ENCODE measurements at regions not wholly inside any gene's neighbourhood (a gene's known extent, or its start where the extent isn't known, plus 50 kb on each side); places are given as distances from the start of the nearest gene placed in this dataset.
"Not testable (repeated sequence)": the region's sequence is repeated elsewhere in the genome, so short reads cannot be mapped to it uniquely, and the experiment has no call there.

DNA sequence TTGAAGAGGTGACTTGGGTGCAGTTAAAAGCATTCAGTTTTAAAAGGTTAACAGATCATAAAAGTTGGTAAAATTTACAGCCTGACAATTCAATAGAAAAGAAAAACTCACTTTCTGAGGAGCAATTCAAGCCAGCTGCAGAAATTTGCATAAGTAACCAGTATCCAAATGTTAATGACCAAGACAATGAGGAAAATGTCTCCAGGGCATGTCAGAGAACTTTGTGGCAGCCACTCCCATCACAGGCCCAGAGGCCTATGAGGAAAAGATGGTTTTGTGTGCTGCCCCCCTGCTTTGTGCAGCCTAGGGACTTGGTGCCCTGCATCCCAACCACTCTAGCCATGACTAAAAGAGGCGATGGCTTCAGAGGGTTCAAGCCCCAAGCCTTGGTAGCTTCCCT, 1406.5 kb upstream of the ACO1 start:
- DNase-seq, result no peak

DNA sequence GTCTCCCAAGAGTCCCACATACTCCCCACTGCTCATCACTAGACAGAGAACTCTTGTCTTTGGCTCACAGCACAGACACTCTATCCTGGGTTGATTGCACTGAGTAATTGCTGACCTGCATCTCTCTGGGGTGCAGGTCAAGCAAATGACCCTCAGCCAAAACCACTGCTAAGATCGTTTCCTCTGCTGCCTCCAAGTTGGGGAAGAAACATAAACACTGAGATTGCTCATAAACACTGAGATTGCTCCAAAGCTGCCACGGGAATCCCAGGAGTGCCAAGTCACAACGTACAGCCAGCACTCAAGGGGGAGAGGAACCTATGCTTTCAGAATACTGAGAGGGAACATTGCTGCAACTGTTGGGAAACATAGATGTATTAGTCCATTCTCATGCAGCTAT, 1402.1 kb upstream of the ACO1 start:
- DNase-seq, result no peak

DNA sequence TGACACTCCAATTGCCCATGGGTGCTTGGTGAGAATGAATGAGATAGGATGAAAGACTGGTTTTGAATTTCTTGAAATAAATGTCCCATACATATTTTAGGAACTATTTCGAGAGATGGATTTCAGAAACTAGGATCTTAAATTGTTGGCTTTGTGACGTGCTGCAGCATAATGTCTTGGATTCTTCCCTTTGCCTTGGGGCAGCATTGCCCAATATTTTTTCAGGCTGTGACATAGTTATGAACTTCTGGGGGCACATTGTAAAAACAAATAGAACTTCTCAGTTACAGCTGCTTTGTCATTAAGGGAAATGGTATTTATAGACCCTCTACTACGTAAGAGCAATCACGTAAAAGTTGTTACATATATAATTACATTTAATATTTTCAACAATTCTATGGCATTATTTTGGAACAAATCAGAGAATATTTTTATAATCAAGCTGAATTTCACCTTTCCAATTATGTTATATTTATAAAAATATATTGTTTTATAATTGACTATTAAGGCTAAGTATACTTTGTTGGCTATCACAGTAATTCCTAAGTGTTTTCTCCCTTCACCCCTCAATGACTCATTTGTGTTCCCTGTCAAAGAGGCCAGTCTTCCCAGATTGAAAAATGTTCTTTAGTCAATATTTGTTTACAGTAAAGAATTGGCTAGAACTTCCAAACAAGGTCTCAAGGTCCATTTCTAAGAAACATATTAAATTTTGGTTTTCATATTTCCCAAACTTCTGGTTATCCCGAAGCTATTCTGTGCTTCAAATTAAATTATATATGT, 1388.3 kb upstream of the ACO1 start:
- no peak for DNase-seq

DNA sequence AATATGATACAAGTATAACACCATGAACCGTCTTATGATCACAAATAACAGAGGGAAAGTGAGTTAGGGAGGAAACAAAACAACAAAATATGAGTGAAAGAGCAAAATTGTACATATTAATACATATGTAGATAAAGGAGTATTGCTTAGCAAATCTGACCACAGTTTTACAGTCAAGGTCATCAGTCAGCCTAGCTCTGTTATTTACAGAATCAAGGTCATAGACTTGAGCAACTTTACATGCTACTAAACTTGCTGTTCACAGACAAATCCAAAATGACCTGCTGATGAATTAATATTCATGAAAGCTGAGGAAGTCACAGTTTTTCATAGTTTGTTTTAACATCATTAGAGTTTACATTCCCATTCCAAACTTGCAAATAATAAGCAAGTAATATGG, 1387.7 kb upstream of the ACO1 start:
- DNase-seq, result no peak

DNA sequence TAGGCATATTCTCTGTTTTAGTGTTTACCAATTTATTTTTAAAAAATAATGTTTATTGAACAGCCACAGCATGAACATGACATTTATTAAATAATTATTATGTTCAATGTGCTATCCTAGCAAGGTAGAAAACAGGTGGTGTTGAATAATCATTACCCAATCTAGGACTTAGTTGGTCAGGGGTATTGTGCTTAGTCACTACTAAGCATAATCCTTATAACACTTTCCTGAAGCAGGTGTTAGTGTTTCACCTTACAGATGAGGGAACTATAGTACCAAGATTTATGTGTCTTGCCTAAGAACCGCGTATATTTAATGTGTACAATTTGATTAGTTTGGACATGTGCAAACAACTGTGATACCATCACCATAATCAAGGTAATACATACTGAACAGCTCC, 1387.2 kb upstream of the ACO1 start:
- DNase-seq, result no peak

DNA sequence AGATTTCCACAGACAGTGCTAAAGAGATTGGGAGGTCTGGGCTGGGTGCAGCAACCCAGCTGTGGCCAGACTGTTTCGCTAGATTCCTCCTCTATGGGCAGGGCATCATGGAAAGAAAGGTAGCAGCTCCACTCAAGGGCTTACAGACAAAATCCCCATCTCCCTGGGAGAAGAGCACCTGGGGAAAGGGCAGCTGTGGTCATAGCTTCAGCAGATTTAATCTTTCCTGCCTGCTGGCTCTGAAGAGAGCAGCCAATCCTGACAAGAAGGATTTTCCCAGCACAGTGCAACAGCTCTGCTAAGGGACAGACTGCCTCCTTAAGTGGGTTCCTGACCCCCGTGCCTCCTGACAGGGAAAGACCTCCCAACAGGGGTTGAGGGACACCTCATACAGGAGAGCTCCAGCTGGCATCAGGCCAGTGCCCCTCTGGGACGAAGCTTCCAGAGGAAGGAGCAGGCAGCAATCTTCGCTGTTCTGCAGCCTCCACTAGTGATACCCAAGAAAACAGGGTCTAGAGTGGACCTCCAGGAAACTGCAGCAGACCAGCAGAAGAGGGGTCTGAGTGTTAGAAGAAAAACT, 1379.3 kb upstream of the ACO1 start:
- no peak for DNase-seq

DNA sequence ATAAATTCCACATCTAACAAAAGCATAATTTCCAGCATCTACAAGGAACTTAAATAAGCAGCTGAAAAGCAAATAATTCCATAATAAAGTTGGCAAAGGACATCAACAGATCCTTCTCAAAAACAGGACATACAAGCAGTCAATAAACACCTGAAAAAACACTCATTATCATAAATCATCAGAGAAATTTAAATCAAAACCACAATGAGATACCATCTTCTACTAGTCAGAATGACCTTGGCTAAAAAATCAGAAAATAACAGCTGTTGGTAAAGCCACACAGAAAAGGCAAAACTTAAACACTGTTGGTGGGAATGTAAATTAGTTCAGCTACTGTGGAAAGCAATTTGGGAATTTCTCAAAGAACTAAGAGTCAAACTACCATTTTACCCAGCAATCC, 1371.1 kb upstream of the ACO1 start:
- no peak for DNase-seq

DNA sequence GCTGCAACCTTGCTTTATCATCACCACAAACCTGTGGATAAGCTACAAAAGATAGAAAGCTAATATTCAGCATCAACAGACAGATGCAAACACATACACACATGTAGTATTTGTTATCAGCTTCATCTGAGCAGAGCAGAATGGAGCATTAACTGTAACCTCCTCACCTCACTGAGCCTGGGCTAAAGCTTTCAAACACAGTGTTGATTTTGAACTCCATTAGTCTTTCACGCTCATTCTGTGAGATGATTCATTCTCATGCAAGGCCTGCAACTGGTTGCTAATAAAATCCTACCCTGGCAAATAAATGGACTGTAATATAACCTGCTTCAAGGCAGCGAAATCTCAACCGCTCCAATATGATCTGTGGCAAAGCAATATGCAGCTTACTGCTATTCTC, 1360.6 kb upstream of the ACO1 start:
- DNase-seq, result no peak

DNA sequence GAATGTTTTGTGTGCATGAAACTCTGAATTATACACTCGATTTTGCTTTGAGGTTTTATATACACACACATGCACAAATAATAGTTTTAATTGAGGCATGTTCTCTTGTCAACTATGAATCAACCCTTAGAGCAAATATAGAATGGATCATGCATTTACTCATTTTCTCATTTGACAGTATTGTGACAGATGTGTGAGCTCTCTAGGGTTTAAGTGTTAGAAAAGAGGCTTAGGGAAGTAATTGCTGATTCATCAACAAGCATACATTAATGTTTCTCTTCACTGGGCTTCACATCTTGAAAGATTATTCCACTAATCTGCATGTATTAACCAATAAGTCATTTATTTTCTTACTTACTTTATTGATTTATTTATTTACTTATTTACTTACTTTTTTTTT, 1356.8 kb upstream of the ACO1 start:
- no peak for DNase-seq

DNA sequence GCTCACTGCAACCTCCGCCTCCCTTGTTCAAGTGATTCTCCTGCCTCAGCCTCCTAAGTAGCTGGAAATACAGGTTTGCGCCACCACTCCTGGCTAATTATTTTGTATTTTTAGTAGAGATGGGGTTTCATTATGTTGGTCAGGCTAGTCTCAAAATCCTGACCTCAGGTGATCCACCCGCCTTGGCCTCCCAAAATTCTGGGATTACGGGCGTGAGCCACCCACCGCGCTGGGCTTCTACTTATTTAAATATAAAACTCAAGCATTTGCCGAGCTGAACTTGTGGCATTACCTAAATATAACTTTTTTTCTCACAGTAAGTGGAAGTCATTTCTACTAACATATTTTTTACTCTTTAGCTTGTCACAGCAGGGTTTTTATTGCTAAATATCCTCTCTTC, 1356.3 kb upstream of the ACO1 start:
- no peak for DNase-seq

DNA sequence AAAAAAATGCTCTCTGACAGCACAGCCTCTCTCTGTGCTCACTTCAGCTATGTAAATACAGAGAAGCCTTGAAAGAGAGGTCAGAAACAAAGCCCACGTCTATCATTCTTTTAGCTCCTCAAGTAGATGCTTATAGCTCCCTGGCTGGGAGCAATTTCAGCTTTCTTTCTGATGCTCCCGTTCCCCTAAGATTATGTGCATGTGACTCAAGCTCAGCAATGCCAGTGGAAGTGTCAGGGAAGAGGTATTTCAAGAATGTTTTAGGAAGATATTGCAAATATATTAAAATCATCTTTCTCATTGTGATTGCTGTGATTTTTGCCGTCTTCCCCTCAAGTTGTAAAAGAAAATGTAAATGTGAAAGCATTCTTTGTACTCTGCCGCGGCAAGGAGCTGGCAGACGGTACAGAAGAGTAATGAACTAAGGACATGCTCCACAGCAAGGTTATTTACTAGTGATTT, 1353.7 kb upstream of the ACO1 start:
- DNase-seq, result no peak

DNA sequence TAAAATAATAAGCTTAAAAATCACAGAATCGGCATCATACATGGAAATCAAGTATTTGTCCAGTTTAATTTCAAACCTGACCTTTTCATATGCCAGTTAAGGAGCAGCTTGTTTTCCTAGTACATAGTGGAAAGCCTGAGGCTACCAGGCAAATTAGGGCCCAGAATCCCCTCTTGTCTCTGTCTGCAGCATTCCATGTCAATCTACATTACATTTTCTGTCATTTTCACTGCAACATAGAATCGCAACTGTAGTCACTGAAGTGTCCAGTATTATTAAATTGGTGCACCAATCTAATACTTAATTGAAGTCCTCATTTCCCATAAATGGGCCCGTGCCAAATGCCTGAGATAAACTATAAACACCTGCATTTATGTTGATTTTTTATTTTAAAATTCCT, 1352.2 kb upstream of the ACO1 start:
- DNase-seq, result no peak

DNA sequence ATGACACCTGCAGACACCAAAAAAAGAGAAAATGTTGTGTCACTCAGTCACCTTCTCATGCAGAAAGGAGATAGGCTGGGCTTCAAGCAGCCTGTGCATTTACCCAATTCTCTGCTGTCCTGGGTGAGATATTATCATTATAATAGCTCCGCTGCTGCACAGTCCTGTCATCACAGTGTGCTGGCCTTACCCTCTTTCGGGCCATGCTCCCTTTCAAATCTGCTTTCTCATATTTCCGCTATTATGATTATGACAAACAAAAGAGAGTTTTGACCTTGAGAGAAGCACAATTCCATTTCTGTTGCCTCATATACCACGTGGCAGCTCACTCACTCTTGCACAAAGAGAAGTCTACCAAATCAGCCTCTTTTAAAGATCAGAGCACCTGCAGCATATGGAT, 1350.1 kb upstream of the ACO1 start:
- no peak for DNase-seq

DNA sequence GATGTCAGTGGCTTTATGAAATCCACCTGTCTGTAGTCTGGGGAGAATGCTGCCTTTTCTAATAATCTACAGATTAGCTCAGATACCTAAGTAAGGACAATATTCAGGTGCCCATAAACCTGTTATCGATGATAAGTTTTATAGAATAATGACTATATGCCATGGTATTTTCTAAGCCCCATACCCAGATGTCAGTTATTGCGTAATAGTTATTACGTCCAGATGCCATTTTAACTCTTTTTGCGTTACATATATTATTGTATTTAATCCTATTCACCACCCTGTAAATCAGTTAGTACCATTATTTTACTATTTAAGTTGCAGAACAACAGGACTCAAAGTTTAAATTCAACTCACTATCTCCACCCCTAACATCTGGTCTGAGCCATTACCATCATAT, 1343.9 kb upstream of the ACO1 start:
- DNase-seq, result no peak

DNA sequence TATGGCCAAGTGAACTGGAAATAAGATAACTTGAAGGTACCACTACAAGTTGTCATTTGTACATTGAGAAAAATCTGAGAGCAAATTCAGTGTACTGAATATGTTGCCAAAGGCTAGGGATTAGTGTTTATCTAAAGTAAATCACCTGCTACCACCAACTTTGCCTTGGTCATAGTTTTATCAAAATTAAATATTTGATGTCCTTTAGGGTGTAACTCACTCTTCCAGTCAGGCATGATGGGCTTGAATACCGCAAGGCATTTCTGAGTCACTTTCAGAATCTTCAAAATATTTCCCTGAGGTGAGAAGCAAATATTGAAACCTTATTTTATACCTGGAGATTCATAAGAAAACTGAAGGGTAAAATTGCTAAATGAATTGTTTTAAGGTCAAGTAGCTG, 1338.6 kb upstream of the ACO1 start:
- DNase-seq, result no peak

DNA sequence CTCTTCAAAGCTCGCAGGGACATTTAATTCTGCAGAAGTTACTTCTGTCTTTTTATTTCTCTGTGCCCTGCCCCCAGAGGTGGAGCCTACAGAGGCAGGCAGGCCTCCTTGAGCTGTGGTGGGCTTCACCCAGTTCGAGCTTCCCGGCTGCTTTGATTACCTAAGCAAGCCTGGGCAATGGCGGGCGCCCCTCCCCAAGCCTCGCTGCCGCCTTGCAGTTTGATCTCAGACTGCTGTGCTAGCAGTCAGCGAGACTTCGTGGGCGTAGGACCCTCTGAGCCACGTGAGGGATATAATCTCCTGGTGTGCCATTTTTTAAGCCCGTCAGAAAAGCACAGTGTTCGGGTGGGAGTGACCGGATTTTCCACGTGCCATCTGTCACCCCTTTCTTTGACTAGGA, 1322.9 kb upstream of the ACO1 start:
- not testable (repeated sequence) for DNase-seq

DNA sequence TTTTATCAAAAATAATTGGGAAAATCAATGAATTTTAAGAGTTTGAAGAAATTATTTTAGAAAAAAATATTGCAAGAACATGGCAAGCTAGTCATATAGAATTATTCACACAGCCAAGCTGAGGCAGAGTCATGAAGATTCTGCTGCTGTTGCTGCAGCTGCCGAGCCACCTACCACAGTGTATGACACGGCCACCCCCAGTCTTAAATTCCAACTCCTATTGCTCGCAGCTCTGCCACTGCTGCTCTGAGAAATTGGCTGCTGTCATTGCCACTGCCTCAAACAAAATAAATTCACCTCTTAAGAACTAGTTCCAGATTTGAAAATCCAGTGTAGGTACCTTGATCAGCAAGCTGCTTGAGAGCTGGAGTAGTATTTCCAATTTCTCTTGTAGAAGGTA, 1318.8 kb upstream of the ACO1 start:
- DNase-seq, result no peak

DNA sequence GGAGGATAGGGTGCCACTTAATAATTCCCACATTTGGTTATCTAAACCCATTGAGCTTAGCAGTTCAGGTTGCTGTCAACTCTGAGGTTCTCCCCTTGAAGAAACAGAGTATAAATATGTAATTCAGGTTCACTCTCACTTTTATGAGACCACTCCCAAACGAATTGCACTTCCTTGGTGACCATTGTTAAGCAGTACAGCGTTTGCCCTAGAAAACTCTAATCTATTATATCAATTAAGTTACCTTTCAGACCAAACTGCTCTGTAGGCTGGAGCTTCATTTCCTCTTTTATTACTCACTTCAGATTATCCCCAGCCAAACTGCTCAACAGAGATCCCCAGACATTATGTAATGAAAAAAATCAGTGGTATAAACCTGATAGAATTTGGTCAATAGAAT, 1317.0 kb upstream of the ACO1 start:
- no peak for DNase-seq

DNA sequence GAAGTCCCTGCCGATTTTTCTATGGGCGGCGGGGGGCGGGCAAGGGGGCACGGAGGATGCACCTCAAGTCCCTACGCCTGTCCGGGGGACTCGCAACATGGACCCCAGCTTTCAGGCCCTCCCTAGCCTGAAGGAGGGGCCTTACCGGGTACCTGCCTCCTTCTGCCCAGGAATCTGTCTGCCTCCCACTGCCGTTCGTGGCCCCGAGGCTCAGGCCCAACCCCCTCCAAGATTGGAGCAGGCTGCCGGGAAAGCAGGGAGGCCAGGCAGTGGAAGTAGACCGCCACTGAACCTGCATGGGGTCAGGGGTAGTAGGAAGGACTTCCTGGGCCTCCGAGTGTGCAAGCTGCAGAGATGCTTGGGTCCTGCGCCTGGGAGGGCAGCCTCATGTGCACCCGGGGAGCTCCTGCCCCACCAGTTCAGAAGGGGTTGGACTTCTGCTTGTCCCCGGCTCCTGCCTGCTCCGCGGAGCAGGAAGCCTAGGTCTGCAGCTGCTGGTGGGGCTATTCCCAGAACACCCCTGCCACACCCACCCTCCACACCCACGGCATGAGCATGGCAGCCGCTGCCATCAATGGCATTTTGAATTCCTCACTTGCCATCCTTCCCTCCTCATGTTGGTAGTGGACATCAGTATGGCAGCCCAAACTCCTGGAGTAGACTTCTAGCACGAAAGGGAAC, 1312.7 kb upstream of the ACO1 start:
- no peak for DNase-seq

DNA sequence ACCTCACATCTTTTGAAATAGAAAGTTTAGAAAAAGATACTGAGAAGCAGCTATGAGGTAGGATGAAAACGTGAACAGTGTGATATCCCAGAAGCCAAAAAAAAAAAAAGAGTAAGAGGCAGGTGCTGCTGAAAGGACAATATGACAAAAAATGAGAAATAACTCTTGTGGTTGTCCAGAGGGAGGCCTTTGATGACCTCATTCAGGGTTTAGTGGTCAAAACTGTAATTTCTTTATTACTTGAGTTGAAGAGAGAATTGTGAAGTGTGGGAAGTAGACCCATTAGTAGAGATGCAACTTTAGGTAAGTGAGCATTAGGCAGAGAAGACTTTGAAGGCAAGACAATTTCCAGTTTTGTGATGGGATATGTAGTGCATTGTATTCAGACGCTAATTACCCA, 1306.3 kb upstream of the ACO1 start:
- DNase-seq, result no peak

DNA sequence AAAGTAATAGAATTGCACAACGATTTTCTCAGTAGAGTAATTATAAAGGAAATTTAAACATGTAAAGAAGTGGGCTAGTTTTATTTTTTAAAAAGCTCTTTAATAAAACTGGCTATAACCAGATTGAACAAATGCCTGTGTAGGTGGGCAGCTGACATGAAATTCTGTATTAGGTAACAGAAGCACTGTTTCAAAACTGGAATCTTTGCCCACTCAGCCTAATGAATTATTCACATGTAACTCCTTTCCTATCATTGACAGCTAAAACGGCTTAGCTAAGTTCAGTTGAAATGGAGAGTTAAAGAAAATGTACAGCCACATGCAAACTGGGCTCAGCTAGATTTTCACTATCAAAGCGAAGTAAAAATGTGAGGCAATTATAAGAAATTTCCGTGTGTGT, 1300.1 kb upstream of the ACO1 start:
- no peak for DNase-seq

DNA sequence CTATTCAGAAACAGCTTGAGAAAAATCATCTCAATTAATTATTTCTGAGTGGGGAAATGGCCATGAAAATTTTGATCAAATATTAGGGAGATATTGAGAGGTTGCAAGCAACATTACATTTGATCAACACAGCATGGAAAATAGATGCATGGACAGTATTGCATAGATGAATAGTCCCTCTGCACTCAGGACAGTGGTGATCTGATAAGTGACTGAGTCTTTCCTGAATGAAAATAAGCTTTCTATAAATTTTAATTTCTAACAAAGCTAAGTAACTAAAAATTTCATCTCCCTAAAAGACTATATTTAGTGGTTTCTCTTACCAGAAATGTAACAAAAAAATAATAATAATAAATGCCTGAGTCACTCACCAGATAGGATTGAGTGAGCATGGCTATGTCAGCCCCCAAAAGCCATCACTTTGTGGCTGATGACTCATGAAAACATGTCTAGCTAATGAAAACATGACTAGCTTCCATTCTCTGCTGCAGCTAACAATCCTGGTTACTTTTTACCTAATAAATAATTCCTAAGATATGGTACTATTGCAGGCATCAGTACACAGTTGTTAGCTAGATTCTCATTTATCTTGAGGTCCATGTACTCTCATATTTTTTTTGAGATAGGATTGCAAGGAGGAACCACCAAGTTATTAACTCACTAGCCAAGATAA, 1294.8 kb upstream of the ACO1 start:
- DNase-seq, result no peak

DNA sequence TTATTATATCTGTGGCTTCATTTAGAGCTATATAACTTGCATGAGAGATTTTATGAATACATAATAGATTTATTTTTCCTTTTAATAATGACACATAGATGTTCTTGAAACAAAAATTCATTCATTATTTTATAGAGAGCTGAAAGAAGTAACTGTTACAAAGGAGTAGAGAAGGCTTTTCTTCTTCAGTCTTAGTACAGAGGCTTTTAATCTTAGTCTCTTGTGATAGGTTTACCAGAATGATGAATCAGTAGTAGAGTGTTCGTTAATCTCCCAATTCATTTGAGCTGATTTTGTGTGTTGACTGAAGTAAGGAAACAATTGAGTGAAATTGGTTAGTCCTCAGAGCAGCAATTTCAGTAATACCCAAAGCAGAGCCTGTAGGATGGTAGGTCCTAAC, 1284.1 kb upstream of the ACO1 start:
- DNase-seq, result no peak

DNA sequence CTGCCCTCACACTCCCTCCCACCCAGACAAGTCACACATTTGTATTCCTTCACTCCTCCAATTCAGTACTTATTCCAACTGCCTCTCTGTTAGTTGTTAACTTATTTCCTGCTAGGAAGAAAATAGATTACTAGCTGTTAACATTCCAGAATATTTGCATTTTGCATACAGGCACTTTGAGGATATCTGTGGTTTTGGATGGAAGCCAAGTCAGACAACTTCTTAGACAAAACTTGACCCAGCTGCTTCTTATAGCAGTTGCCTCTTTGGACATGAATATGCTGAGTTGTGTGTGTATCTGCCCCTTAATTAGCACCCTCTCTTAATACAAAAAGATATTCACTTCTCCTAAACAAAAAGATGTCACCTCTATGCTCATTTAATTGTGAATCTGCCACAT, 1280.6 kb upstream of the ACO1 start:
- no peak for DNase-seq
